Naive thymus-derived CD8-positive, alpha-beta T cell (primary cell): ENCODE measurements at regions not wholly inside any gene's neighbourhood (a gene's known extent, or its start where the extent isn't known, plus 50 kb on each side); places are given as distances from the start of the nearest gene placed in this dataset.

Source experiments
- ATAC-seq, 2 donors: fragments of 150-1000 bp; cut with Tn5 transposase in 1 of 2; sonication (Bioruptor Pico), chemical (Tn5 transposase) in 1 of 2; 1 replicate in 1 of 2; 2 replicates in 1 of 2; pipeline ENCODE4 v1.10.0; 2021; ENCODE audit warnings: mild to moderate bottlenecking in 2 of 2, moderate library complexity in 2 of 2
- POLR2A ChIA-PET: fragments of 350-600 bp; sonication (Branson Sonifier 250); formaldehyde crosslinking; loops from one replicate; lab custom pipeline; 2021; ENCODE audit warnings: antibody characterized with exemption; lab: Charles Lee
- DNase-seq, 10 donors: peaks; one replicate each; pipeline versions ENCODE4 v3.0.0 to v3.0.0-alpha.2; 2020 to 2022
- H3K27ac Mint-ChIP-seq, 10 donors: one replicate each; pipeline ENCODE4 v1.8.0; 2020 to 2022; ENCODE audit warnings: mild to moderate bottlenecking in 10 of 10, mixed read lengths in 10 of 10, moderate library complexity in 4 of 10, inconsistent platforms in 1 of 10
- H3K27me3 Mint-ChIP-seq, 5 donors: one replicate each; pipeline ENCODE4 v1.8.0; 2021 to 2022; ENCODE audit warnings: mixed read lengths in 5 of 5
- H3K36me3 Mint-ChIP-seq, 3 donors: one replicate each; pipeline ENCODE4 v1.8.0; 2020 to 2022; ENCODE audit warnings: mixed read lengths in 3 of 3, mild to moderate bottlenecking in 2 of 3, inconsistent platforms in 1 of 3
- H3K4me1 Mint-ChIP-seq, 4 donors: one replicate each; pipeline ENCODE4 v1.8.0; 2021 to 2022; ENCODE audit warnings: mixed read lengths in 4 of 4
- H3K4me3 Mint-ChIP-seq, 10 donors: one replicate each; pipeline ENCODE4 v1.8.0; 2020 to 2022; ENCODE audit warnings: mild to moderate bottlenecking in 10 of 10, mixed read lengths in 10 of 10, moderate library complexity in 6 of 10, inconsistent platforms in 1 of 10
- H3K9me3 Mint-ChIP-seq, 9 donors: one replicate each; pipeline ENCODE4 v1.8.0; 2020 to 2022; ENCODE audit warnings: mixed read lengths in 9 of 9, mild to moderate bottlenecking in 3 of 9, inconsistent platforms in 1 of 9, moderate library complexity in 1 of 9

- Mint-ChIP-seq H3K27me3 (no peaks in the 10 kb centered on the region), H3K27ac (no peak overlapping the region), H3K4me1 (no peaks in the 10 kb centered on the region), H3K4me3 (no peak overlapping the region), H3K36me3 (no peaks in the 10 kb centered on the region), H3K9me3 (peaks cover 0 to 7% (median 0%) of the 10 kb centered on the region in 9 donors)
- no peak for ATAC-seq
- no peak for DNase-seq
- POLR2A ChIA-PET = no interaction called here
Measured at GRCh38 chr6:123747515-123747914, 56.1 kb upstream of the NKAIN2 start.

DNA sequence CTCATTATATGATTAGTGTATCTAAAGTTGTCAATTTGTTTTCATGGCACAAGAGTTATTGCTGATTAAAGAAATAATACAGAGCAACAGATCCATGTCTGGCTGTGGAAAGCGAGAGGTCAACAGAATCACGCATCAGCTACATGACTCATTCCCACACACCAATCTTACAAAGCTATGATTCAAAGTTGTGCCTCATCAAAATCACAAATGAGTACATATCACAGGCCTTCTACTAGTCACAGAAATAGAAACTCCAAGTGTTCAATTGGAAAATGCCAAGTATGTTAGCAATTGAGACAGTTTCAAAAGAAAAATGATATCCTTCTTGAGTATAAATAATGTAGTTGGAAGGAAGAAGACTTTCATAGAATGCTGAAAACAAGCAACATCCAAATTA is 57.8 kb upstream of the NKAIN2 start:
- Mint-ChIP-seq H3K27me3 (no peaks in the 10 kb centered on the region), H3K9me3 (peaks cover 0 to 4% (median 0%) of the 10 kb centered on the region in 9 donors), H3K27ac (no peak overlapping the region), H3K4me1 (no peaks in the 10 kb centered on the region), H3K4me3 (no peak overlapping the region), H3K36me3 (no peaks in the 10 kb centered on the region)
- POLR2A ChIA-PET = no interaction called here
- ATAC-seq (no peak), DNase-seq (no peak)

- H3K27ac Mint-ChIP-seq = no peak overlapping the region
- ATAC-seq (no peak), DNase-seq (no peak)
- POLR2A ChIA-PET = no interaction called here
- H3K9me3 Mint-ChIP-seq = peaks cover 0 to 12% (median 0%) of the 10 kb centered on the region in 9 donors
- H3K36me3 Mint-ChIP-seq = no peaks in the 10 kb centered on the region
- H3K4me1 Mint-ChIP-seq = no peaks in the 10 kb centered on the region
- H3K27me3 Mint-ChIP-seq = no peaks in the 10 kb centered on the region
- no peak overlapping the region for H3K4me3 Mint-ChIP-seq
Measured at GRCh38 chr6:123744840-123745239, 58.8 kb upstream of the NKAIN2 start.

DNA sequence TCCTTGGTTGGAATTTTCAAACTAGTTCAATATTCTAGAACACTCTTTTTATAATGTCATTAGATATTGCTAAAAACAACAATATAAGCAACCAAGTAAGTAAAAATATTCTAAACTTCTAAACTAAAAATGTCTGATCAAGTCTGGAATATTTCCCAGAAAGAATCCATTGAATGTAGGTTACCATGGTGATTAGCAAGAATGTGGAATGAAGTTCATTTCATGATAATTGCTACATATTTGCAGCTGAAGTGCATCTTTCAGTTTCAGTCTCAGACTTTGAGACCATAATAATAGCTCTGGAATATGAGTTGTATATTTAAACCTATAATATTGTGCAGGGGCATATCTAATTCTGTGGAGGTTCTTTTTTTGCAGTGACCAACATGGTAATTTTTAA is 61.0 kb upstream of the NKAIN2 start:
- DNase-seq (no peak), ATAC-seq (no peak)
- POLR2A ChIA-PET = no interaction called here
- no peaks in the 10 kb centered on the region for H3K4me1 Mint-ChIP-seq
- no peaks in the 10 kb centered on the region for H3K36me3 Mint-ChIP-seq
- H3K27me3 Mint-ChIP-seq = no peaks in the 10 kb centered on the region
- peaks cover 0 to 12% (median 0%) of the 10 kb centered on the region in 9 donors for H3K9me3 Mint-ChIP-seq
- no peak overlapping the region for H3K27ac Mint-ChIP-seq
- H3K4me3 Mint-ChIP-seq = no peak overlapping the region

DNA sequence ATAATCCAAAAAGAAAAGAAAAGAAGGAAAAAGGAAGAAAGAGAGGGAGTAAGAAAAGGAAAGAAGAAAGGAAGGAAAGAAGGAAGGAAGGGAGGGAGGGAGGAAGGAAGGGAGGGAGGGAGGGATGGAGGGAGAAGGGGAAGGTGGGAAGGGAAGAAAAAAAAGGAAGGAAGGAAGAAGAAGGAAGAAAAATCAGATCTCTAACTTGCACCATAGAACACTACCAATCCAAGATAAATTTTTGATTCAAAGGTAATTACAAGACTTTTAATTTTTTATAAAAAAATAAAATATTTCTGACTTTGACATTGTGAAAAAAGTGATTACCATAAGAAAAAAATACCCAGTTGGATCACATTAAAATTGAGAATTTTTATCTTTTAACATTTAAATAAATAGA is 70.5 kb upstream of the NKAIN2 start:
- H3K9me3 Mint-ChIP-seq = peaks cover 0 to 5% (median 0%) of the 10 kb centered on the region in 9 donors
- no peak overlapping the region for H3K4me3 Mint-ChIP-seq
- POLR2A ChIA-PET = no interaction called here
- no peak for ATAC-seq
- H3K4me1 Mint-ChIP-seq = no peaks in the 10 kb centered on the region
- DNase-seq = no peak
- no peaks in the 10 kb centered on the region for H3K27me3 Mint-ChIP-seq
- no peak overlapping the region for H3K27ac Mint-ChIP-seq
- no peaks in the 10 kb centered on the region for H3K36me3 Mint-ChIP-seq

- H3K4me3 Mint-ChIP-seq = no peak overlapping the region
- no peaks in the 10 kb centered on the region for H3K4me1 Mint-ChIP-seq
- no peak overlapping the region for H3K27ac Mint-ChIP-seq
- POLR2A ChIA-PET = no interaction called here
- H3K36me3 Mint-ChIP-seq = peaks cover 0 to 6% (median 0%) of the 10 kb centered on the region in 3 donors
- no peak for DNase-seq
- no peaks in the 10 kb centered on the region for H3K27me3 Mint-ChIP-seq
- no peak for ATAC-seq
- peaks cover 0 to 8% (median 0%) of the 10 kb centered on the region in 9 donors for H3K9me3 Mint-ChIP-seq
Measured at GRCh38 chr6:123716506-123716905, 79.8 kb upstream of the TRDN start.

- Mint-ChIP-seq H3K4me3 (no peak overlapping the region), H3K9me3 (peaks cover 0 to 8% (median 2%) of the 10 kb centered on the region in 9 donors), H3K27me3 (no peaks in the 10 kb centered on the region), H3K36me3 (peaks cover 0 to 6% (median 0%) of the 10 kb centered on the region in 3 donors), H3K27ac (no peak overlapping the region), H3K4me1 (no peaks in the 10 kb centered on the region)
- POLR2A ChIA-PET = no interaction called here
- DNase-seq (no peak), ATAC-seq (no peak)
Measured at GRCh38 chr6:123715006-123715863, 78.5 kb upstream of the TRDN start.

- Mint-ChIP-seq H3K9me3 (peaks cover 0 to 4% (median 0%) of the 10 kb centered on the region in 9 donors), H3K27ac (no peak overlapping the region), H3K4me3 (no peak overlapping the region), H3K27me3 (no peaks in the 10 kb centered on the region), H3K4me1 (no peaks in the 10 kb centered on the region), H3K36me3 (no peaks in the 10 kb centered on the region)
- ATAC-seq (no peak), DNase-seq (no peak)
- POLR2A ChIA-PET = no interaction called here
Measured at GRCh38 chr6:123712831-123713230, 76.1 kb upstream of the TRDN start.

DNA sequence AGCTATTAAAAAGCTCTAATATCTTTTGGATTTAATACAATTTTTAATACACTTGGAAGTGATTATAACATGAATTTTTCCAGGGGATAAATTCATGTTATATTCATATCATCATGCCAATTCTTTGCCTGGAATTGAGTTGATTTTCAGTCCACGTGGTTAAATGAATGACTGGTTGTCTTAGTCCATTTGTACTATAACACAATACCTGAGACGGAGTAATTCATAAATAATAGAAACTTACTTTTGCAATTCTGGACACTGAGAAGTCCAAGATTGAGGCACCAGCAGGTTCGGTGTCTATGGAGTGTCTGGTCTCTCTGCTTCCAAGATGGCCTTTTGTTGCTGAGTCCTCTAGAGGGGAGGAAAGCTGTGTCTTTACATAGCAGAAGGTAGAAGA is 66.2 kb upstream of the TRDN start:
- H3K4me3 Mint-ChIP-seq = no peak overlapping the region
- DNase-seq = no peak

DNA sequence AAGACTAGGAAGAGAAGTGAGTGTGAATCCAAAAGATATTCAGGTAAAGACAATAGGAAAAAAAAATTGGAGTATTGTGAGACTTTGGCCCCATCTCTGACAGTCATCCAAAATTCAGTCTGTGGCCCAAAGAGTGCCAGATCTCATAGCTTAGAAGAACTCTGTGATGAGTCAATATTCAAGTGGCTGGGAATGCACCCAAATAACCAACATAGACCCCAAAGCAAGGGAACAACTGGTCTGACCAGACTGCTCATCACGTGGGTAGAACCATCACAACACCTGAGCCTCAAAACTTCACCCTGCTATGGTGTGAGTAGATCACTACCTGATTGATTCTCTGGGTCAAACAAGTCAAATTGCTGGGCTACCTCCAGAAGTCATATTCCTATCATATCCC is 51.1 kb upstream of the TRDN start:
- Mint-ChIP-seq H3K36me3 (no peaks in the 10 kb centered on the region), H3K4me1 (no peaks in the 10 kb centered on the region), H3K27me3 (no peaks in the 10 kb centered on the region), H3K9me3 (peaks cover 0 to 2% (median 0%) of the 10 kb centered on the region in 9 donors), H3K4me3 (no peak overlapping the region), H3K27ac (no peak overlapping the region)
- no peak for ATAC-seq
- POLR2A ChIA-PET = no interaction called here
- DNase-seq = no peak

More for the DNA sequence above, 66.2 kb upstream of the TRDN start:
- no peaks in the 10 kb centered on the region for H3K4me1 Mint-ChIP-seq
- peaks cover 0 to 2% (median 0%) of the 10 kb centered on the region in 5 donors for H3K27me3 Mint-ChIP-seq
- ATAC-seq = no peak
- peaks cover 0 to 5% (median 0%) of the 10 kb centered on the region in 9 donors for H3K9me3 Mint-ChIP-seq
- H3K27ac Mint-ChIP-seq = peak overlapping the region in 1 of 10 donors; percentile 68
- H3K36me3 Mint-ChIP-seq = no peaks in the 10 kb centered on the region
- POLR2A ChIA-PET = no interaction called here
